ENCODE measurements at regions not wholly inside any gene's neighbourhood (a gene's known extent, or its start where the extent isn't known, plus 50 kb on each side); places are given as distances from the start of the nearest gene placed in this dataset.

DNA sequence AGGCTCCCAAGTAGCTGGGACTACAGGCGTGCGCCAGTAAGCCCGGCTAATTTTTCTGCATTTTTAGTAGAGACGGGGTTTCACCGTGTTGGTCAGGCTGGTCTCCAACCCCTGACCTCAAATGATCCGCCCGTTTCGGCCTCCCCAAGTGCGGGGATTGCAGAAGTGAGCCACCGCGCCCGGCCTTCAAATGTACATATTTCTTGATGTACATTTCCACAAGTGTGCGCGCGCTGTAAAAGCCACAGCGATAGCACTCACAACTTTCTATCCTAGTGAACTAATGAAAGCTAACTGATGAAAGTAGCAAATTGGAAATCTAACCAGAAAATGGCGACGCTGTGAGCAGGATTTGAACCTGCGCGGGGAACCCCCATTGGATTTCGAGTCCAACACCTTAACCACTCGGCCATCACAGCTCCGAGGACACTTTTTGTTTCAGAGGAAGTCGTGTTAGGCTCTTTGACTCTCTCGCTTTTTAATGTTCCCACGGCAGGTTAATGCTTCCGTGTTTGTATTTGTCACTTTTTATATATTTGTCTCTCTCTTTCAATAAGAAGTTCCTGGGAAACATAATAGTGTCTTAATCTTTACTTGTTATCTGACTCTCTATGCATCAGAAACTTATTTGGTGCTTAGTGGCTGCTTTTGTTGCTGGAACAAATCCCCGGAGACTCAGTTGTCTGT, 199.4 kb upstream of the ZNF184 start (continued):
- TF ChIP-seq NBN (conservative IDR thresholded peaks at IDR 0.05), result no peak
- 0 out of 2 replicates have a peak, but pooled peaks have one; percentile 21 for TF ChIP-seq NFYB (CRISPR knock-in tag; IDR thresholded peaks at IDR 0.05)
- TF ChIP-seq NFATC3 (CRISPR knock-in tag; IDR thresholded peaks at IDR 0.05), result no peak
- no peak for TF ChIP-seq DDIT3 (CRISPR knock-in tag; IDR thresholded peaks at IDR 0.05)
- TF ChIP-seq ZNF205 (CRISPR knock-in tag; IDR thresholded peaks at IDR 0.05), result peak; percentile 91
- peak; percentile 96 for TF ChIP-seq ZNF567 (CRISPR knock-in tag; IDR thresholded peaks at IDR 0.05; ENCODE audit: borderline replicate concordance)
- no peak for TF ChIP-seq SRSF9 (IDR thresholded peaks at IDR 0.05; ENCODE audit: borderline replicate concordance, insufficient read depth, low read depth, low read length, poor library complexity, severe bottlenecking)
- peak; percentile 66; the same call in 1 of the 2 replicates for TF ChIP-seq ZBTB4 (CRISPR knock-in tag; IDR thresholded peaks at IDR 0.05; ENCODE audit: borderline replicate concordance)
- peak; percentile 77; the same call in 1 of the 2 replicates for TF ChIP-seq ZFP36L1 (CRISPR knock-in tag; IDR thresholded peaks at IDR 0.05)
- TF ChIP-seq, protein P1, sequence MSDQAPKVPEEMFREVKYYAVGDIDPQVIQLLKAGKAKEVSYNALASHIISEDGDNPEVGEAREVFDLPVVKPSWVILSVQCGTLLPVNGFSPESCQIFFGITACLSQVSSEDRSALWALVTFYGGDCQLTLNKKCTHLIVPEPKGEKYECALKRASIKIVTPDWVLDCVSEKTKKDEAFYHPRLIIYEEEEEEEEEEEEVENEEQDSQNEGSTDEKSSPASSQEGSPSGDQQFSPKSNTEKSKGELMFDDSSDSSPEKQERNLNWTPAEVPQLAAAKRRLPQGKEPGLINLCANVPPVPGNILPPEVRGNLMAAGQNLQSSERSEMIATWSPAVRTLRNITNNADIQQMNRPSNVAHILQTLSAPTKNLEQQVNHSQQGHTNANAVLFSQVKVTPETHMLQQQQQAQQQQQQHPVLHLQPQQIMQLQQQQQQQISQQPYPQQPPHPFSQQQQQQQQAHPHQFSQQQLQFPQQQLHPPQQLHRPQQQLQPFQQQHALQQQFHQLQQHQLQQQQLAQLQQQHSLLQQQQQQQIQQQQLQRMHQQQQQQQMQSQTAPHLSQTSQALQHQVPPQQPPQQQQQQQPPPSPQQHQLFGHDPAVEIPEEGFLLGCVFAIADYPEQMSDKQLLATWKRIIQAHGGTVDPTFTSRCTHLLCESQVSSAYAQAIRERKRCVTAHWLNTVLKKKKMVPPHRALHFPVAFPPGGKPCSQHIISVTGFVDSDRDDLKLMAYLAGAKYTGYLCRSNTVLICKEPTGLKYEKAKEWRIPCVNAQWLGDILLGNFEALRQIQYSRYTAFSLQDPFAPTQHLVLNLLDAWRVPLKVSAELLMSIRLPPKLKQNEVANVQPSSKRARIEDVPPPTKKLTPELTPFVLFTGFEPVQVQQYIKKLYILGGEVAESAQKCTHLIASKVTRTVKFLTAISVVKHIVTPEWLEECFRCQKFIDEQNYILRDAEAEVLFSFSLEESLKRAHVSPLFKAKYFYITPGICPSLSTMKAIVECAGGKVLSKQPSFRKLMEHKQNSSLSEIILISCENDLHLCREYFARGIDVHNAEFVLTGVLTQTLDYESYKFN (CRISPR knock-in tag; conservative IDR thresholded peaks at IDR 0.05), result peak; percentile 21; the same call in 1 of the 2 replicates
- TF ChIP-seq, protein P2, sequence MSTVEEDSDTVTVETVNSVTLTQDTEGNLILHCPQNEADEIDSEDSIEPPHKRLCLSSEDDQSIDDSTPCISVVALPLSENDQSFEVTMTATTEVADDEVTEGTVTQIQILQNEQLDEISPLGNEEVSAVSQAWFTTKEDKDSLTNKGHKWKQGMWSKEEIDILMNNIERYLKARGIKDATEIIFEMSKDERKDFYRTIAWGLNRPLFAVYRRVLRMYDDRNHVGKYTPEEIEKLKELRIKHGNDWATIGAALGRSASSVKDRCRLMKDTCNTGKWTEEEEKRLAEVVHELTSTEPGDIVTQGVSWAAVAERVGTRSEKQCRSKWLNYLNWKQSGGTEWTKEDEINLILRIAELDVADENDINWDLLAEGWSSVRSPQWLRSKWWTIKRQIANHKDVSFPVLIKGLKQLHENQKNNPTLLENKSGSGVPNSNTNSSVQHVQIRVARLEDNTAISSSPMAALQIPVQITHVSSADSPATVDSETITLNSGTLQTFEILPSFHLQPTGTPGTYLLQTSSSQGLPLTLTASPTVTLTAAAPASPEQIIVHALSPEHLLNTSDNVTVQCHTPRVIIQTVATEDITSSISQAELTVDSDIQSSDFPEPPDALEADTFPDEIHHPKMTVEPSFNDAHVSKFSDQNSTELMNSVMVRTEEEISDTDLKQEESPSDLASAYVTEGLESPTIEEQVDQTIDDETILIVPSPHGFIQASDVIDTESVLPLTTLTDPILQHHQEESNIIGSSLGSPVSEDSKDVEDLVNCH (CRISPR knock-in tag; IDR thresholded peaks at IDR 0.05), result no peak
- peak; percentile 70; the same call in 1 of the 2 replicates for TF ChIP-seq CBX5 (CRISPR knock-in tag; IDR thresholded peaks at IDR 0.05; ENCODE audit: borderline replicate concordance)
- TF ChIP-seq MATR3 (CRISPR knock-in tag; IDR thresholded peaks at IDR 0.05), result no peak
- peak; percentile 10; the same call in 1 of the 2 replicates for TF ChIP-seq ZNF652 (CRISPR knock-in tag; IDR thresholded peaks at IDR 0.05; ENCODE audit: borderline replicate concordance, low read depth)
- no peak for TF ChIP-seq ZNF75D (CRISPR knock-in tag; IDR thresholded peaks at IDR 0.05; ENCODE audit: borderline replicate concordance)
- TF ChIP-seq ZBTB3 (CRISPR knock-in tag; IDR thresholded peaks at IDR 0.05; ENCODE audit: borderline replicate concordance, low read depth), result no peak
- no peak for TF ChIP-seq GPN1 (CRISPR knock-in tag; IDR thresholded peaks at IDR 0.05; ENCODE audit: borderline replicate concordance)
- 0 out of 2 replicates have a peak, but pooled peaks have one; percentile 1 for TF ChIP-seq ZNF740 (CRISPR knock-in tag; IDR thresholded peaks at IDR 0.05)
- no peak for TF ChIP-seq AGO1 (IDR thresholded peaks at IDR 0.05; ENCODE audit: low read depth, low read length, poor library complexity, severe bottlenecking)

Data from HepG2 (cell line).